ENCODE measurements at regions not wholly inside any gene's neighbourhood (a gene's known extent, or its start where the extent isn't known, plus 50 kb on each side); places are given as distances from the start of the nearest gene placed in this dataset.

DNA sequence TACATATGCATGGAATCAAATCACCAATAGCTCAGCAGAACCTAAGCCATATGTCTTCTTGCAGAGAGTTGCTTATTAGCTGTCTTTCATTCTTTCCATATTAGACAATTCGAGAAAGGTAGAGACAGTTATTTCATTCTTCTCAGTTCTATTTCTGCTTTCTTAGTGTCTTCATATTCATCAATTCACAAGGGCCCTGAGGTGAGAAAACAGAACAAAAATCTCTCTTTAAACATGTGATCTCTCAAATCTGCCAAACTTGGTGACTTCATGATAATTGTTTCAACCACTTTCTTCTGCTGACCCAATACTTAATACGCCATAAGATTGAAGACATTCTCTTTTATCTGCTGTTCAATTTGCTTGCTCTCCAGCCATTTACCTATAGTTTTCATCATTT is 229.7 kb upstream of the MARCKS start:
- Histone ChIP-seq H3K36me3 (no peaks in the 10 kb centered on the region), H3K9me3 (ENCODE audit: low read depth) (no peaks in the 10 kb centered on the region), H3K4me3 (no peak overlapping the region), H3K27ac (no peak overlapping the region), H3K4me1 (ENCODE audit: low read depth) (peaks cover 18% of the 10 kb centered on the region), H3K27me3 (peaks cover 5% of the 10 kb centered on the region)
- no peak for DNase-seq (ENCODE audit: low read depth in 1 of 2, low spot score in 1 of 2)
- TF ChIP-seq CTCF (IDR thresholded peaks at IDR 0.05; ENCODE audit: low read depth, low read length): no peak

GRCh38 chr6:113629256-113629655 is 227.9 kb upstream of the MARCKS start:
- H3K36me3 ChIP-seq: no peaks in the 10 kb centered on the region
- H3K9me3 ChIP-seq (ENCODE audit: low read depth): no peaks in the 10 kb centered on the region
- no peak overlapping the region for H3K4me3 ChIP-seq
- DNase-seq (ENCODE audit: low read depth in 1 of 2, low spot score in 1 of 2): no peak
- peaks cover 18% of the 10 kb centered on the region for H3K4me1 ChIP-seq (ENCODE audit: low read depth)
- H3K27ac ChIP-seq: no peak overlapping the region
- peaks cover 5% of the 10 kb centered on the region for H3K27me3 ChIP-seq
- no peak for TF ChIP-seq CTCF (IDR thresholded peaks at IDR 0.05; ENCODE audit: low read depth, low read length)

DNA sequence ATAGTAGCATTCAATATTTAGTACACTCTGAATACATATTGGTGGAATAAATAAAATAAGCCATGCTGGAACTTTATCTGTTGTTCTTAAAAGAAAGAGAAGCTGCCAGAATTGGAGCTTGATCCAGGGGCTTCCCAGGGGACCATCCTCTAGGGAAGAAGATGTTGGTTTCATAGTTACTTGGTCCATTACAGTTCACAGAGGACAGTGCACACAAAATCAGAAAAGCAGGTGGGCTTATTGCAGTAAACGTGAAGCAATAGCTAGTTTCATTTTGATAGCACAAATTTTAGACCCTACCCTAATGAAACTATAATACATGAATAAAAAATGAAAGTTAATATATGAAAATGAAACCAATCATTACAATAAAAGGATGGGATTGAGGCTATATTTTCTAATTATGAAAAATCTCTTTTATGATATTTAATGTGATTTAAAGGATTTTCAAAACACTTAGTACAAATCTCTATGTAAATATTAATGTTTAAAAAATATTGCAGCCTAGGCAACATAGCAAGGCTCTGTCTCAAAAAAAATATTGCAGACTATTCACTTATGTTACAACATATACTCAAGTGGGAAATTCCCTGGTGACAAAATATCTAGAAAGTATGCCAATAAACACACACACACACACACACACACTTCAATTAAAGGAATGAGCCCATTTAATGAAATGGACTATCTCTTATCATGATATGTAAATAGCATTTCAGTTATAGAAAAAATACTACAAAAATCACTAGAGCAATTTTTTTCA is 227.0 kb upstream of the MARCKS start:
- Histone ChIP-seq H3K4me3 (no peak overlapping the region), H3K36me3 (no peaks in the 10 kb centered on the region), H3K27me3 (peaks cover 5% of the 10 kb centered on the region), H3K27ac (no peak overlapping the region), H3K9me3 (ENCODE audit: low read depth) (no peaks in the 10 kb centered on the region), H3K4me1 (ENCODE audit: low read depth) (peaks cover 18% of the 10 kb centered on the region)
- no peak for TF ChIP-seq CTCF (IDR thresholded peaks at IDR 0.05; ENCODE audit: low read depth, low read length)
- DNase-seq (ENCODE audit: low read depth in 1 of 2, low spot score in 1 of 2): peak in 1 of 2 donors; percentile 76

- no peak overlapping the region for H3K4me3 ChIP-seq
These were observed 226.2 kb upstream of the MARCKS start for GRCh38 chr6:113630738-113631535.

GRCh38 chr6:113631666-113632065 is 225.5 kb upstream of the MARCKS start:
- Histone ChIP-seq H3K27ac (peak overlapping the region; percentile 43), H3K36me3 (no peaks in the 10 kb centered on the region), H3K4me3 (no peak overlapping the region), H3K9me3 (ENCODE audit: low read depth) (no peaks in the 10 kb centered on the region), H3K27me3 (peaks cover 5% of the 10 kb centered on the region), H3K4me1 (ENCODE audit: low read depth) (peaks cover 18% of the 10 kb centered on the region)
- no peak for DNase-seq (ENCODE audit: low read depth in 1 of 2, low spot score in 1 of 2)
- no peak for TF ChIP-seq CTCF (IDR thresholded peaks at IDR 0.05; ENCODE audit: low read depth, low read length)

More at GRCh38 chr6:113630738-113631535, 226.2 kb upstream of the MARCKS start:
- Histone ChIP-seq H3K4me1 (ENCODE audit: low read depth) (peaks cover 18% of the 10 kb centered on the region), H3K36me3 (no peaks in the 10 kb centered on the region), H3K27ac (peak overlapping the region; percentile 43), H3K9me3 (ENCODE audit: low read depth) (no peaks in the 10 kb centered on the region), H3K27me3 (peaks cover 5% of the 10 kb centered on the region)
- peak; percentile 24 to 66 for DNase-seq (ENCODE audit: low read depth in 1 of 2, low spot score in 1 of 2)
- no peak for TF ChIP-seq CTCF (IDR thresholded peaks at IDR 0.05; ENCODE audit: low read depth, low read length)
